ENCODE measurements at regions not wholly inside any gene's neighbourhood (a gene's known extent, or its start where the extent isn't known, plus 50 kb on each side); places are given as distances from the start of the nearest gene placed in this dataset.
A peak's percentile ranks its signal among the peaks of the same experiment; 100 is the strongest.

DNA sequence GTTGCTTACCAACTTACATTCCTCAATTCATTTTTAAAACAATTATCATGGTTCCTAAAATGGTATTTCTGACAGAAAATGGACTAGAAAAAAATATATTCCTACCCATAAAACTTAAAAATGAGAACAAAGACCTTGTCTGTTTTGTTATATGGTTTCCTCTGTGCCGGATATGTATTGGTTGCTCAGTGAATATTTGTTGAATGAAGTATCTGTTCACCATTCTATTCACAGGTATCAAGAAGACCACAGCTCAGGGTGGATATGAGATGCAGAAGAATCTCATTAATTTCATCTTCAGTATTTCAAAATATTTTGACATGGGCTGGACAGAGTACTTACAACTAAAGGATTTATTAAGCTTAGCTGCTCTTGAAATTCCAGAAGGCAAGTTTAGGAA lies 58.1 kb downstream of the TUSC7 start:
- TF ChIP-seq, protein P1, sequence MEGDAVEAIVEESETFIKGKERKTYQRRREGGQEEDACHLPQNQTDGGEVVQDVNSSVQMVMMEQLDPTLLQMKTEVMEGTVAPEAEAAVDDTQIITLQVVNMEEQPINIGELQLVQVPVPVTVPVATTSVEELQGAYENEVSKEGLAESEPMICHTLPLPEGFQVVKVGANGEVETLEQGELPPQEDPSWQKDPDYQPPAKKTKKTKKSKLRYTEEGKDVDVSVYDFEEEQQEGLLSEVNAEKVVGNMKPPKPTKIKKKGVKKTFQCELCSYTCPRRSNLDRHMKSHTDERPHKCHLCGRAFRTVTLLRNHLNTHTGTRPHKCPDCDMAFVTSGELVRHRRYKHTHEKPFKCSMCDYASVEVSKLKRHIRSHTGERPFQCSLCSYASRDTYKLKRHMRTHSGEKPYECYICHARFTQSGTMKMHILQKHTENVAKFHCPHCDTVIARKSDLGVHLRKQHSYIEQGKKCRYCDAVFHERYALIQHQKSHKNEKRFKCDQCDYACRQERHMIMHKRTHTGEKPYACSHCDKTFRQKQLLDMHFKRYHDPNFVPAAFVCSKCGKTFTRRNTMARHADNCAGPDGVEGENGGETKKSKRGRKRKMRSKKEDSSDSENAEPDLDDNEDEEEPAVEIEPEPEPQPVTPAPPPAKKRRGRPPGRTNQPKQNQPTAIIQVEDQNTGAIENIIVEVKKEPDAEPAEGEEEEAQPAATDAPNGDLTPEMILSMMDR (IDR thresholded peaks at IDR 0.05): no peak
- TF ChIP-seq POLR2A (IDR thresholded peaks at IDR 0.05): no peak
- no peak for TF ChIP-seq POLR2AphosphoS5 (IDR thresholded peaks at IDR 0.05)

DNA sequence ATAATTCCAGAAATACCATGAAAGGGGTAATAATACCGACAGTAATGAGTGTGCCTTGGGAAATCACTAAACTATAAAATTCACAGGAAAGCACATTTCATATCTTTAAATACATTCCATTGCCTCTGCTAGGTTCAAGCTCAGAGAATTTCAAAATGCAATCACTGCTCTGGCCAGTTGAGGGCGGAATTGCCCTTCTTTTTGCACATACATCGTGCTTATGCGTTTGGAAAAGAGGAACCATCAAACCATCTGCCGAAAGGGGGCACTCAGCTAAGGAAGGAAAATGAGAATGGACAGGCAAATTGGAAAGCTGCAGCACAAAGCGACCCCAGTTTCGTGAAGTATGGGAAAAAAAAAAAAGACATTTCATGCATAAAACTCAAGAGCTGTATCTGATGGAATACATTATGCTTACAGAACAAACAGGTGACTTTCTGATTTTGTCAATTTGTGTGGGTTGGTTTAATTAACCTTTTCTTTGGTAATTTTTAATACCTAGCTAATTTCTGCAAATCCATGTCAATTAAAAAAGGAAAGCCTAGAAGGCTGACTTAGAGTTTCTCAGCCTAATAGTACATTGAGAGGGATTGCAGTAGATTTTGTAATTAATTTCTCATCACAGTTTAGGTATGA lies 61.4 kb downstream of the TUSC7 start:
- Histone ChIP-seq H3K27me3 (replicated peaks; ENCODE audit: insufficient read depth) (no peaks in the 10 kb centered on the region), H3K9me3 (no peaks in the 10 kb centered on the region), H3K27ac (no peak overlapping the region), H3K4me1 (replicated peaks) (no peaks in the 10 kb centered on the region), H3K36me3 (no peaks in the 10 kb centered on the region), H3K4me3 (no peak overlapping the region)
- WGBS: 2% methylated on average over 7 of the region's 7 CpGs
- intact Hi-C loops (cut with DNase I): loop anchor here (5.0 to 10.0 kb wide), 4 partner anchors 244 to 1224 kb away; no protein-coding TSS in a partner anchor
- DNase-seq (ENCODE audit: low spot score): peak; percentile 54
- TF ChIP-seq, protein P1 (IDR thresholded peaks at IDR 0.05): peak in 3 of 4 experiments; percentile 63 to 79 (median 74)
- no peak for TF ChIP-seq POLR2A (IDR thresholded peaks at IDR 0.05)

More for the DNA sequence above, 58.1 kb downstream of the TUSC7 start:
- no peak overlapping the region for H3K27ac ChIP-seq
- WGBS: 71% methylated on average over 1 of the region's 1 CpG
- H3K9me3 ChIP-seq: no peaks in the 10 kb centered on the region
- H3K27me3 ChIP-seq (replicated peaks; ENCODE audit: insufficient read depth): no peaks in the 10 kb centered on the region
- no peaks in the 10 kb centered on the region for H3K36me3 ChIP-seq
- no peaks in the 10 kb centered on the region for H3K4me1 ChIP-seq (replicated peaks)
- intact Hi-C loops (cut with DNase I): no loop called here
- H3K4me3 ChIP-seq: no peak overlapping the region
- no peak for DNase-seq (ENCODE audit: low spot score)

DNA sequence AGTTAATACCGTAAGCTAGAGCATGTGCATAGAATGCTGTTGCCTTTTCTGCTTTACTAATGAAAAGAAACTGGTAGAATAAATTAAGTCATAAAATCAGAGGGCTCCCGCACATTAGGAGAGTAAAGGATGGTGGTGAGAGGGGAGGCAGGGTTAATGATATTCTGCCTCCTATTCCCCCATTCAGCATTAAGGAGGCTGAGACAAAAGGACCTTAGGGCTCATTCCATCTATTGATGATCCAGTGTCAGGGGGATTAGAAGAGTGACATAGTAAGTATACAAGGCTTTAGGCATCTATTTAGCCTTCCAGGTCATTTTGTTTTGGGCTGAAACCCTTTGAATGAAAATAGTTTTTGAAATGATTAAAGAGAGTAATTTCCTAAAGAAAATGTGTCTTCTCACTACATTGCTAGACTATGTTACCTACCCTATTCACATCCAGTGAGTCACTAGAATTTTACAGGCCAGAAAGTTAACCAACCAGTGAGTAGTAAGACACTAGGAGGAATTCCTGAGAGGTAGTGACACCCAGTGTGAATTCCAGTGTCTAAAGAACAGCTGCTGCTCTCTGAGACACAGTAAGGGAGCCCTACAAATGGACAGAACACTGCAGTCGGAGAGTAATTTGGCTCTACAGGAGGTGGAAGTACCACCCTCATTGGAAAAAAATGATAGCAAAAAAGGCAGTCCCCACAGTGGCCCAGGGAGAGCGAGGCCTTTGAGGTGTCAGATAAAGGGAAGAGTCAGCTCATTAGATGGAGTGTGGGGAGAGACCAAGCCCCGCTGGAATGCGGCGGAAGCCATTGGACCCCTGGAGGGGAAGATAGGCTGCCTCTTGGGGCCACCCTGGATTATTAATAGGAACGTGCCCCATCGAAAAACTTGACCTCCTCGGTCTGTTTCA lies 67.6 kb downstream of the TUSC7 start:
- intact Hi-C loops (cut with DNase I): loop anchor here (10.0 kb wide), 2 partner anchors 238 to 1218 kb away; no protein-coding TSS in a partner anchor
- no peak overlapping the region for H3K27ac ChIP-seq
- H3K36me3 ChIP-seq: no peaks in the 10 kb centered on the region
- no peaks in the 10 kb centered on the region for H3K27me3 ChIP-seq (replicated peaks; ENCODE audit: insufficient read depth)
- 76% methylated on average over 10 of the region's 10 CpGs for WGBS
- DNase-seq (ENCODE audit: low spot score): no peak
- TF ChIP-seq POLR2AphosphoS5 (IDR thresholded peaks at IDR 0.05) (no peak), POLR2A (IDR thresholded peaks at IDR 0.05) (no peak)
- TF ChIP-seq, protein P1 (IDR thresholded peaks at IDR 0.05): no peak
- H3K9me3 ChIP-seq: no peaks in the 10 kb centered on the region
- no peaks in the 10 kb centered on the region for H3K4me1 ChIP-seq (replicated peaks)
- H3K4me3 ChIP-seq: no peak overlapping the region

DNA sequence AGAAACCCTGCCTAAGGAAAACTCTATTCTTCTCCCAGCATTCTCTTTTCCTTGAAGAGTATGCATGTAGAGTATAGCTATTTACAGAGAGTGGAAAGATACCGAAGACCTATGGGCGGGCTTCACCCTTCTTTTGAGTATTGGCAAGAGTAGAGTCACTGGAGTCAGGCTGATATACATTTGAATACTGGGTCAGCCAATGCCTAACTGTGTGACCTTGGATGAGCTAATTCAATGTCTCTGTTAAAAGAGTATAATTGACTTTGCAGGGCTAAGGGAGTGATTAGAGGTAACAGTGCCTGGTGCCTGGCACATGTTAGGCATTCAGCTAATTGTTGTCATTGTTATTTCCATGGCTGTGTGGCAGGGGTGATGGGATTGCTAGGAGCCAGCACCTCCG lies 75.6 kb downstream of the TUSC7 start:
- Histone ChIP-seq H3K36me3 (no peaks in the 10 kb centered on the region), H3K27me3 (replicated peaks; ENCODE audit: insufficient read depth) (no peaks in the 10 kb centered on the region), H3K9me3 (no peaks in the 10 kb centered on the region), H3K27ac (no peak overlapping the region), H3K4me1 (replicated peaks) (no peaks in the 10 kb centered on the region), H3K4me3 (no peak overlapping the region)
- TF ChIP-seq POLR2A (IDR thresholded peaks at IDR 0.05) (no peak), POLR2AphosphoS5 (IDR thresholded peaks at IDR 0.05) (no peak)
- TF ChIP-seq, protein P1 (IDR thresholded peaks at IDR 0.05): no peak
- intact Hi-C loops (cut with DNase I): no loop called here
- WGBS: 89% methylated on average over 3 of the region's 3 CpGs
- no peak for DNase-seq (ENCODE audit: low spot score)

All from prostate gland (tissue), 2 donors.